Fibroblast of pulmonary artery (primary cell): ENCODE measurements at regions not wholly inside any gene's neighbourhood (a gene's known extent, or its start where the extent isn't known, plus 50 kb on each side); places are given as distances from the start of the nearest gene placed in this dataset.
"Not testable (repeated sequence)": the region's sequence is repeated elsewhere in the genome, so short reads cannot be mapped to it uniquely, and the experiment has no call there.

Source experiments
- DNase-seq: peaks from one replicate; pipeline ENCODE4 v3.0.0-alpha.2; 2010; ENCODE audit warnings: low read depth
- H3K4me3 ChIP-seq: replicated peaks from 2 replicates; pipeline ENCODE4 v1.5.1; 2011; ENCODE audit warnings: low read depth, mild to moderate bottlenecking, control low read depth, low read length, moderate library complexity

DNA sequence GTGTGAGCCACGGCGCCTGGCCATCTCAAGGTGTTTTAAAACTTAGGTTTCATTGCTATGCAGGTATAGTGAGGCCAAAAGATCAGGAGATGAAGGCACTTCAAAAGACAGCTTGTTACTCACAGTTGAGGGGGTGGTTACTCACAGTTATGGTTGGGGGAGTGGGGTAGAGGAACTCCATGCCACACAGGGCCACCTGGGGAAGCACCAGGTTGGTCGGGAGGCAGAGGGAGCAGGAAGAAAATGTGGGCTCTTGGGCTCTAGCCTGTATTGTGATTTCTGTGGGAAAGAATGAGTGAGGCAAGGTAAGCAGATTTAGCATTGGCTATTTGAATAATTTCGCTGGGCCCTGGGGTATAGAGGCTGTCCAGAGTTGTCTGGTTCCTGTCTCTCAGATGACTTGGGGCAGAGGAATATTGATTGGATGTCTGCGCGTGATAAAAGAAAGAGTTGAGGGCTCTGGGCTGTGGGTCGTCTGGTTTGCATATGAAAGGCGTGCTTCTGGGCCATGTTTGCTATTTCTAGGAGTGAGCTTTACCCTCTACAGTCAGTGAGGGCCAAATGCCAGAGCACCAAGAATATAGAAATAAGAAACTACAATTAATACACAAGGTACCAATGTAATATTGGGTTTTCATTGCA lies 226.1 kb upstream of the FAM240B start:
- DNase-seq, H3K4me3 ChIP-seq: not testable (repeated sequence)

DNA sequence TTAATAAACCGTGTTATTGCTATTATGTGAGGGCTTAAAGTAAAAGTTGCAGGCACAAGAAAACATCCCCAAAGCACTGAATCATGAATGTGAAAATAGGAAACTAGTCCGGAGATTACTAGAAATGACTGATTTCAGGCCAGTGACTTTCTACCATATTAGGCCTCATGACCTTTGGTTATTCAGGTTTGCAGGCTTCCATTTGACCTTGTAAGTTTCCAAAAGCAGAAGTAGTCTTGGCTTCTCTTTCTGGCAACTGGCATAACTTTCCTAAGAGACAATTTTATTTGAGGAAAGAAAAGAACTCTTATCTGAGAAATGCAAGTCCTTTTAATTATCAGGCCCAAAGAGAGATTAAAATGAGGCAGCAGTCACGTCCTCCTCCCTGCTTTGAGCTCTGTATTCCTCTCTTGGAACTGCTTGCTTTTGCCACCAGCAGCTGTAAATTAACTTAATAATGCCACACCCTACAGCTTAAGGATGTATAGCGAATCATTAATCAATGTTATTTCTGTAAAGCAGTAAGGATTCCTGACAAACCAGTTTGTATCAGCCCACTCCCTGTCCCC lies 225.0 kb upstream of the FAM240B start:
- H3K4me3 ChIP-seq, DNase-seq: not testable (repeated sequence)

GRCh38 chr9:38940501-38940900 lies 220.6 kb upstream of the FAM240B start:
- DNase-seq, H3K4me3 ChIP-seq: not testable (repeated sequence)

GRCh38 chr9:38938637-38939036 lies 218.7 kb upstream of the FAM240B start:
- H3K4me3 ChIP-seq, DNase-seq: not testable (repeated sequence)

DNA sequence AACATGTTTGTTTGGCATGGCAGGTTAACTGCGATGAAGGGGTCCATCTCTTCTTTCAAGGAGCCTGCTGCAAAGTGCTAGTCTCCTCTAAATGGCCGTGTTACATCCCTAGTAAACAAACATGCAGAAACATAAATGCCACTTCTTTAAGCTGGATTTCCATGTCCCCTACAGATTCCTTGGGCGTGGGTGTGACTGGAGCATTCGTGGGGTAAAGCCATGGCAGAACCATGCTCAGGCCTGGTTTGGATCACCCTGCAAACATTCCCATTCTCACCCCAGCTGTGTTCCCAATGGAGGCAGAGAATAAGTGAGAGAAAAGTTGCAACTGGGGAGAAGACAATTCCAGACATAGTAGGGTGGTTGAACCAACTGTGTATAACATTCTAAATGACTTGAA lies 208.0 kb upstream of the FAM240B start:
- not testable (repeated sequence) for DNase-seq, H3K4me3 ChIP-seq

- not testable (repeated sequence) for DNase-seq, H3K4me3 ChIP-seq
Observed at GRCh38 chr9:38926565-38926964, 206.6 kb upstream of the FAM240B start.

DNA sequence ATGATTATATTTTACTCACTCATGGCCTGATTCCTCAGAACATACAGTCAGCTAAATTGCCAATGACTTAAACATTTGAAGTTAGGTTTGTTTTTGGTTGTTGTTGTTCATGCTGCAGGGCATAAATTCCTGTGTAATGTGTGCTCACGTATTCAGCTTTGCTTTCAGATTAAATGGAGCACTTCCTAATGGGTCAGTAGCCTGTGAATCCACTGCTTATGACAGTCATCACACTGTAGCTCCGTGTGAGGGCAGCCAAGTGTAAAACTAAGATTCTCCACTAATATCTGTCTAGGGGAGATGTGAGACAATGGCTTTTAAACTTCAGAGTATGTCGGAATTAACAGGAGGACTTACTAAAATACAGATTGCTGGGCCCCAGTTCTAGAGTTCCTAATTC lies 201.3 kb upstream of the FAM240B start:
- not testable (repeated sequence) for H3K4me3 ChIP-seq, DNase-seq

DNA sequence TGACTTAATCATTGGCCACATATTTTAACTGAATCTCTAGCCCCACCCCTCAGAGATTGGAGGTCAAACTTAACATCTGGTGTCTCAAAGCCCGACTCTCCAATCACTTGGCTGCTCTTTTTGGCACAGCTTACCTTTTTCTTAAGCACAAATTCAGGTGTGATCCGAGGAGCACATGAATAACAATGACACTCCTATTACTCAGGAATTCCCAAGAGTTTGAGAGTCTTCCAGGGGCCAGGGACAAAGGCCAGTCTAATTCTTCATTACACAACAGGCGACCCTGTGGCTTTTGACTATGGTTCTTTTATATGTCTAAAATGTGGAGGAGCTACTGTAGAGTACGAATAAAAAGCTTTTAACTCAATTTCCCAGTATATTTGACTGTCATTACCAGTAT lies 190.7 kb upstream of the FAM240B start:
- H3K4me3 ChIP-seq, DNase-seq: not testable (repeated sequence)

- not testable (repeated sequence) for H3K4me3 ChIP-seq, DNase-seq
Observed at GRCh38 chr9:38904719-38905118, 184.8 kb upstream of the FAM240B start.

- H3K4me3 ChIP-seq, DNase-seq: not testable (repeated sequence)
Observed at GRCh38 chr9:38901534-38902177, 181.7 kb upstream of the FAM240B start.

GRCh38 chr9:38896404-38896803 lies 176.5 kb upstream of the FAM240B start:
- not testable (repeated sequence) for DNase-seq, H3K4me3 ChIP-seq

- DNase-seq = not testable (repeated sequence)
Observed at GRCh38 chr9:38895227-38895626, 175.3 kb upstream of the FAM240B start.

GRCh38 chr9:38892539-38893232 lies 172.8 kb upstream of the FAM240B start:
- H3K4me3 ChIP-seq, DNase-seq: not testable (repeated sequence)

More at GRCh38 chr9:38895227-38895626, 175.3 kb upstream of the FAM240B start:
- H3K4me3 ChIP-seq = not testable (repeated sequence)

DNA sequence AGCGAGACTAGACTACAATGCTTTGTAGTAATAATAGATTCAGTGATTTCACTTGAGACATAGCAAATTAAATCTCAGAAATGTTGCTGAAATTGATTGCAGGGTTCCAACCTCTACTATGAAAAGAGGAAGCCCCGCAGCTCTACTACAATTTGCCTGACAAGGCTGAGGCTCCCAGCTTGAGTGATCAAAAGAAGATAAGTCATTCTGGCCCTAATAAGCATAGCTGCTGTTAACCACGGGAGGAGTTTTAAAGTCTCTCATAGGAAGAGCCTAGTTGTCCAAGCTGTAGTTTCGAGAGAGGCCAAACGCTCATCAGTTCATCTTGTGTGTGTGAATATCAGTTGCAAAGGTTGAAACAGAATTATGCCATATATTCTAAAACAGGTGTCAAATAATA lies 166.1 kb upstream of the FAM240B start:
- DNase-seq, H3K4me3 ChIP-seq: not testable (repeated sequence)

DNA sequence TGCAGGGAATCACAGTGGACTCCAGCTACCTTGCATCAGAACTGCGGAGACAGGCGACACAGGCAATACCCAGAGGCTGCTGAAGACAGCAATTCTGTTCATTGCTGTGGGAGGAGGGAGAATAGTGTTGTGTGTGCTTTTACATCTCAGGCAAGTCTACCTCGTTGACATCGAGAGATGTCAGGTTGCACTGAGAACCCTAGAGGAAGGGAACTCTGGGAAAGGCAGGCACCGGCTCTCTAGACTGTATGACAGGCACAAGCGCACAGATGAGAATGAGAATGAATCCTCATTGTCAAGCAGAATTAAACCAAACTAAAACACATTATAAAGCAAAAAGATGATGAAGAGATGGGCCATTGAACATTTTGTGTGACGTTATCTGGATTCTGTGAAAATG lies 155.7 kb upstream of the FAM240B start:
- not testable (repeated sequence) for H3K4me3 ChIP-seq, DNase-seq

DNA sequence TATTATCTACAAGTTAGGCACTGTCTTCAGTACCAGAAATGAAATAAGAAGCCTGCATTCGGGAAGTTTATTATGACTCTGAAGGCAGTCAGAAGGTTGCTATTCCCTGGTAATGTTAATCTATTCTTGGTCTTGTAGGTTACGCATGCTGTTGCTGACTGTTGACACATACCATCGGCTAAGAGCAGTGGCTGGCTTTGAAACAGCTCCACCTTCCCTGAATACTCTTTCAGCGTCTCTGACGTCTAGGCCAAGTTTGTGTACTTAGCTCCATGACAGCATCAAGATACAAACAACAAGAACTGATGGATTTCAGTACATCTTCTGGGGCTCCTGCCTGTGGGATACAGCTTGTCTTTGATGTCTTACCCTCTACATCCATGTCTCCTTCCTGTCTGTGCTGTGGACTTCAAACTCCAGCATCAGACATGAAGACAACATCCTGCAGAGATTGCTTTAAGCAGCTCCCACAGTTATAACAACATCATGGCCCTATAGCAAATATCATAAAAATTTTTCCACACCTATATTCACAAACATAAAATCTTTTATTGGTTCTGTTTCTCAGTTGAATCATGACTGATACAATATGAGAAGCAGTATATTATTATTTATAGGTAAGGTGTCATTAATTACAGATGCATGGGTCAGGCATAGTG lies 151.5 kb upstream of the FAM240B start:
- DNase-seq = not testable (repeated sequence)

GRCh38 chr9:38859827-38860226 lies 139.9 kb upstream of the FAM240B start:
- DNase-seq, H3K4me3 ChIP-seq: not testable (repeated sequence)

More for the DNA sequence above, 151.5 kb upstream of the FAM240B start:
- H3K4me3 ChIP-seq = not testable (repeated sequence)

- DNase-seq, H3K4me3 ChIP-seq: not testable (repeated sequence)
Observed at GRCh38 chr9:38848966-38849365, 129.0 kb upstream of the FAM240B start.

DNA sequence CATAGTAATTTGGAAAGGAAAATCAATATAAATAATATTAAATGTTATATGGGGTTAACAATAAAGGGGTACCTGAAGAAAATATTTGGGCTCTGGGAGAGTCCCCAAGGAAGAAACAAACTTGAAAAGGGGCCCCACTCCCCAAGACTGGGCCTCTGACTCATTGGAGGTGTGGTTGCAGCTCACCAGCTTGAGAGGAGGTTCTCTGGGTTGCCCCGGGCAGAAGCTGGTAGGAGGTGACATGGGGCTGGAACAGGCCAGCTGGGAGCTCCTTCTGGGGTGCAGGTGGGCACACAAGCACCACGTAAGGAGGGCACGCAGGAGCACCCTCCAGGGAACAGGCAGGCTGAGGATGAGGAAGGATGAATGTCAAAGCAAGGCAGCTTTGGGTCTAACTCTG lies 120.3 kb upstream of the FAM240B start:
- not testable (repeated sequence) for DNase-seq, H3K4me3 ChIP-seq
